PC-3 (cell line): ENCODE measurements at regions not wholly inside any gene's neighbourhood (a gene's known extent, or its start where the extent isn't known, plus 50 kb on each side); places are given as distances from the start of the nearest gene placed in this dataset.

Experiments
- ATAC-seq: fragments of 200-7000 bp; cut with Tn5 transposase; 2 replicates; pipeline ENCODE4 v1.9.1; 2020; ENCODE audit warnings: mild to moderate bottlenecking, moderate library complexity
- BruUV-seq: library from RNA; stranded (reverse); fragments of 400-500 nt; replicated peaks from 2 replicates; lab custom pipeline; 2021; lab: Mats Ljungman, UMichigan
- CTCF ChIA-PET: fragments of 300-600 bp; sonication (Branson Sonifier 250); formaldehyde crosslinking; loops from one replicate; lab custom pipeline; 2022; ENCODE audit warnings: antibody characterized with exemption; lab: Charles Lee
- POLR2A ChIA-PET: fragments of 300-600 bp; sonication (Branson Sonifier 250); formaldehyde crosslinking; loops from one replicate; lab custom pipeline; 2022; ENCODE audit warnings: antibody characterized with exemption; ENCODE audit not compliant: unreplicated experiment; lab: Charles Lee
- DNase-seq: peaks from one replicate; pipeline ENCODE4 v3.0.0-alpha.2; 2015
- H2AFZ ChIP-seq: fragments of 300-600 bp; sonication (generic); 2 replicates; pipeline ENCODE4 v1.6.0; 2016; ENCODE audit warnings: antibody characterized with exemption, low read length
- H3F3A ChIP-seq: fragments of 300-600 bp; sonication (generic); one replicate; pipeline ENCODE4 v1.6.0; 2017; ENCODE audit warnings: antibody characterized with exemption, low read length, control low read depth, mild to moderate bottlenecking; ENCODE audit not compliant: unreplicated experiment
- H3K27ac ChIP-seq: fragments of 300-600 bp; sonication (generic); 2 replicates; pipeline ENCODE4 v1.5.1; 2016; ENCODE audit warnings: mild to moderate bottlenecking, low read length
- H3K27me3 ChIP-seq: fragments of 300-600 bp; sonication (generic); 2 replicates; pipeline ENCODE4 v1.6.1; 2016; ENCODE audit warnings: low read length, mixed read lengths
- H3K36me3 ChIP-seq: fragments of 300-600 bp; sonication (generic); 2 replicates; pipeline ENCODE4 v1.6.1; 2016; ENCODE audit warnings: low read depth, mixed run types, low read length, mixed read lengths
- H3K4me1 ChIP-seq: fragments of 300-600 bp; sonication (generic); 2 replicates; pipeline ENCODE4 v1.5.1; 2016; ENCODE audit warnings: low read length; ENCODE audit not compliant: insufficient read depth
- H3K4me2 ChIP-seq: fragments of 300-600 bp; sonication (generic); 2 replicates; pipeline ENCODE4 v1.6.0; 2016; ENCODE audit warnings: low read length
- H3K4me3 ChIP-seq: fragments of 300-600 bp; sonication (generic); 2 replicates; pipeline ENCODE4 v1.5.1; 2016; ENCODE audit warnings: mild to moderate bottlenecking, low read length, mixed read lengths
- H3K79me2 ChIP-seq: fragments of 300-600 bp; sonication (generic); 2 replicates; pipeline ENCODE4 v1.6.1; 2017; ENCODE audit warnings: low read length, mixed read lengths
- H3K9ac ChIP-seq: fragments of 300-600 bp; sonication (generic); 2 replicates; pipeline ENCODE4 v1.6.0; 2016; ENCODE audit warnings: mild to moderate bottlenecking, low read length
- H3K9me2 ChIP-seq: fragments of 300-600 bp; sonication (generic); replicated peaks from 2 replicates; pipeline ENCODE4 v1.6.1; 2016; ENCODE audit warnings: mixed run types, low read length, mixed read lengths
- H3K9me3 ChIP-seq: fragments of 300-600 bp; sonication (generic); 2 replicates; pipeline ENCODE4 v1.6.1; 2016; ENCODE audit warnings: low read length, mixed read lengths
- H4K20me1 ChIP-seq: fragments of 300-600 bp; sonication (generic); 2 replicates; pipeline ENCODE4 v1.6.1; 2016; ENCODE audit warnings: low read length, mixed read lengths
- EZH2 ChIP-seq: fragments of 300-600 bp; sonication (generic); IDR thresholded peaks from one replicate; pipeline ENCODE4 v1.6.1; 2017; ENCODE audit warnings: antibody characterized with exemption, mild to moderate bottlenecking, low read length; ENCODE audit not compliant: unreplicated experiment
- EZH2phosphoT487 ChIP-seq: fragments of 300-600 bp; sonication (generic); IDR thresholded peaks from 2 replicates; pipeline ENCODE4 v1.6.1; 2018; ENCODE audit warnings: mild to moderate bottlenecking, antibody characterized with exemption, low read length, borderline replicate concordance
- intact Hi-C: fragments of 100-400 bp; cut with micrococcal nuclease; formaldehyde crosslinking; loops from 2 replicates; pipeline ENCODE4 v1.9.0; 2023
- TF ChIP-seq, protein P1 (sequence below): fragments of 300-600 bp; sonication (generic); conservative IDR thresholded peaks from 2 replicates; pipeline ENCODE4 v1.5.1; 2017; ENCODE audit warnings: antibody characterized with exemption, low read depth, mild to moderate bottlenecking, low read length

DNA sequence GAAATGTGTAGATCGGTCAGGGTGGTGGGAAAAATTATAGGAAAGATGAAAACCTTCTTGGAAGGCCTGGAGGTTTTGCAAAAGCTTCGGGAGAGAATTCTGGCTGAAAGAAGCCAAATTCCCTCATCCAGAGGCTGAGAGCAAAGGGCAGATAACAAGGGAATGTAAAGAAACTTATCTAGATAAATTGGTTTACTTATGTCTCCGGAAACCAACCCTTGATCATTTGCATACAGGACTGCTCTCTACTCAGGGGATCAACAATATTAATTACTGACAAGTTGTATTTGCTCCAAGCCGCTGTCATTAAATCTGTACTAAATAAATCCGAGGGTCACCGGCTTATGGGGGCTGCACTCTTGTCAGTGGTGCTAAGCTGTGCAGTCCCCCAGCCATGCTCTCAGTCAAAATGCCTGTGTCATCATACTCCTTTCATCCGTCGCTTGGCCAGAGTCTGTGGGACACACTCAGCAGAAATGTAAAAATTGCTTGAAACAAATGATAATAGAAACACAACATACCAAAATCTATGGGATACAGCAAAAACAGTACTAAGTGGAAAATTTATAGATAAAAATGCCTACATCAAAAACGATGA lies 715.7 kb downstream of the KCTD8 start:
- POLR2A ChIA-PET: no interaction called here

DNA sequence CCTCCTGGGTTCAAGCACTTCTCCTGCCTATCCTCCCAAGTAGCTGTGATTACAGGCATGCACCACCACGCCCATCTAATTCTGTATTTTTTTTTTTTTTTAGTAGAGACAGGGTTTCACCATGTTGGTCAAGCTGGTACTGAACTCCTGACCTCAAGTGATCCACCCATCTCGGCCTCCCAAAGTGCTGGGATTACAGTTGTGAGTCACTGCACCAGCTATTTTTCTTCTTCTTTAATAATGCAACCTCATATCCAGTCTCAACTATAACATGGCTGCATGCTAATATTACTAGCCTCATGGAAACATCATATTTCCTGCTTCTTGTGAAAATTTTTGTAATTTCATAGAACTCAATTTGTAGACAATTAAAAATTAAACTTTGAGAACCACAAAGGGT lies 706.5 kb downstream of the KCTD8 start:
- H3K36me3 ChIP-seq: no peaks in the 10 kb centered on the region
- CTCF ChIA-PET: no interaction called here
- H3K4me2 ChIP-seq: no peak overlapping the region
- POLR2A ChIA-PET: no interaction called here
- no peaks in the 10 kb centered on the region for H3K4me1 ChIP-seq
- no TSS peak for BruUV-seq
- no peaks in the 10 kb centered on the region for H3K27me3 ChIP-seq
- H3K79me2 ChIP-seq: no peaks in the 10 kb centered on the region
- no peak overlapping the region for H3K9ac ChIP-seq
- no peaks in the 10 kb centered on the region for H3K9me2 ChIP-seq
- H3K27ac ChIP-seq: no peak overlapping the region
- H3F3A ChIP-seq: no peaks in the 10 kb centered on the region
- H3K9me3 ChIP-seq: no peaks in the 10 kb centered on the region
- DNase-seq (no peak), ATAC-seq (no peak)
- no peaks in the 10 kb centered on the region for H4K20me1 ChIP-seq
- no peak overlapping the region for H2AFZ ChIP-seq
- TF ChIP-seq, protein P1, sequence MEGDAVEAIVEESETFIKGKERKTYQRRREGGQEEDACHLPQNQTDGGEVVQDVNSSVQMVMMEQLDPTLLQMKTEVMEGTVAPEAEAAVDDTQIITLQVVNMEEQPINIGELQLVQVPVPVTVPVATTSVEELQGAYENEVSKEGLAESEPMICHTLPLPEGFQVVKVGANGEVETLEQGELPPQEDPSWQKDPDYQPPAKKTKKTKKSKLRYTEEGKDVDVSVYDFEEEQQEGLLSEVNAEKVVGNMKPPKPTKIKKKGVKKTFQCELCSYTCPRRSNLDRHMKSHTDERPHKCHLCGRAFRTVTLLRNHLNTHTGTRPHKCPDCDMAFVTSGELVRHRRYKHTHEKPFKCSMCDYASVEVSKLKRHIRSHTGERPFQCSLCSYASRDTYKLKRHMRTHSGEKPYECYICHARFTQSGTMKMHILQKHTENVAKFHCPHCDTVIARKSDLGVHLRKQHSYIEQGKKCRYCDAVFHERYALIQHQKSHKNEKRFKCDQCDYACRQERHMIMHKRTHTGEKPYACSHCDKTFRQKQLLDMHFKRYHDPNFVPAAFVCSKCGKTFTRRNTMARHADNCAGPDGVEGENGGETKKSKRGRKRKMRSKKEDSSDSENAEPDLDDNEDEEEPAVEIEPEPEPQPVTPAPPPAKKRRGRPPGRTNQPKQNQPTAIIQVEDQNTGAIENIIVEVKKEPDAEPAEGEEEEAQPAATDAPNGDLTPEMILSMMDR: no peak
- TF ChIP-seq EZH2: no peak
- no peak for TF ChIP-seq EZH2phosphoT487
- no peak overlapping the region for H3K4me3 ChIP-seq
- intact Hi-C loops: no loop called here

More for the DNA sequence above, 715.7 kb downstream of the KCTD8 start:
- intact Hi-C loops: no loop called here
- Histone ChIP-seq H3K36me3 (no peaks in the 10 kb centered on the region), H3K27ac (no peak overlapping the region), H4K20me1 (no peaks in the 10 kb centered on the region), H3K9me2 (no peaks in the 10 kb centered on the region), H3K4me3 (no peak overlapping the region), H3K4me1 (no peaks in the 10 kb centered on the region), H3K9me3 (no peaks in the 10 kb centered on the region), H3F3A (no peaks in the 10 kb centered on the region), H3K4me2 (no peak overlapping the region), H3K79me2 (no peaks in the 10 kb centered on the region), H3K9ac (no peak overlapping the region), H3K27me3 (no peaks in the 10 kb centered on the region), H2AFZ (no peak overlapping the region)
- BruUV-seq: no TSS peak
- no peak for DNase-seq
- ATAC-seq: no peak
- TF ChIP-seq EZH2phosphoT487 (no peak), EZH2 (no peak)
- TF ChIP-seq, protein P1: no peak
- CTCF ChIA-PET: no interaction called here

DNA sequence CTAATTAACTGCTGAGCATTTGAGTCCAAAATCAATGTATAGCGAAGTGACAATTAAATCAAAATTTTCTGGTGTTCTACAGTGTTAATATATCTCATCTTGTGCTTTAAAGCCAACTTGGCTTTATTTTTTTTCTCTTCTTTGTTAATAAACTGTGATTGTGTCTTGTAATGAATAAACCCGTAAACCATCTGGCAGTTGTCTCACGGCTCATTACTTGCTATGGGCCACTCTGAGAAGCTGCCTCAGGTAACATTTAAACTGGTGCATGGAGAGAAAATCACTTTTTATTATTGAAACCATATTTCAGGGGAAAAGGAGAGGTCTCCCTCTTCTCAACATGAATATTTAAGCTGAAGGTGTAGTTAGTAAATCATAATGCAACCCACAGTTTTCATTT lies 694.0 kb downstream of the KCTD8 start:
- no peak for DNase-seq
- Histone ChIP-seq H3K27ac (no peak overlapping the region), H3F3A (no peaks in the 10 kb centered on the region), H2AFZ (no peak overlapping the region), H3K4me2 (no peak overlapping the region), H3K4me1 (no peaks in the 10 kb centered on the region), H3K9ac (no peak overlapping the region), H3K27me3 (no peaks in the 10 kb centered on the region), H3K79me2 (no peaks in the 10 kb centered on the region), H4K20me1 (no peaks in the 10 kb centered on the region), H3K36me3 (no peaks in the 10 kb centered on the region), H3K9me2 (no peaks in the 10 kb centered on the region), H3K9me3 (no peaks in the 10 kb centered on the region), H3K4me3 (no peak overlapping the region)
- intact Hi-C loops: no loop called here
- no peak for TF ChIP-seq EZH2
- no peak for TF ChIP-seq EZH2phosphoT487
- TF ChIP-seq, protein P1: no peak
- no peak for ATAC-seq
- POLR2A ChIA-PET: no interaction called here
- CTCF ChIA-PET: no interaction called here
- BruUV-seq: no TSS peak
